KMS-11 (cell line): ENCODE measurements at regions not wholly inside any gene's neighbourhood (a gene's known extent, or its start where the extent isn't known, plus 50 kb on each side); places are given as distances from the start of the nearest gene placed in this dataset.

Source experiments
- H2AFZ ChIP-seq: fragments of 200-600 bp; sonication (generic); 2 replicates; pipeline ENCODE4 v1.6.1; 2016; ENCODE audit warnings: antibody characterized with exemption, mixed run types, low read depth
- H3K27ac ChIP-seq: fragments of 200-600 bp; sonication (generic); 2 replicates; pipeline ENCODE4 v1.6.1; 2016; ENCODE audit warnings: mild to moderate bottlenecking, mixed run types
- H3K27me3 ChIP-seq: fragments of 200-600 bp; sonication (generic); 2 replicates; pipeline ENCODE4 v1.6.1; 2017; ENCODE audit warnings: mild to moderate bottlenecking, low read depth, mixed run types, moderate library complexity; ENCODE audit not compliant: insufficient read depth
- H3K36me3 ChIP-seq: fragments of 200-600 bp; sonication (generic); 2 replicates; pipeline ENCODE4 v1.6.1; 2017; ENCODE audit warnings: mild to moderate bottlenecking, mixed run types; ENCODE audit not compliant: insufficient read depth
- H3K4me1 ChIP-seq: fragments of 200-600 bp; sonication (generic); 2 replicates; pipeline ENCODE4 v1.6.1; 2016; ENCODE audit warnings: mild to moderate bottlenecking, low read depth, mixed run types; ENCODE audit not compliant: poor library complexity, severe bottlenecking
- H3K4me2 ChIP-seq: fragments of 200-600 bp; sonication (generic); 2 replicates; pipeline ENCODE4 v1.7.0; 2016; ENCODE audit warnings: mild to moderate bottlenecking, mixed run types
- H3K4me3 ChIP-seq: fragments of 200-600 bp; sonication (generic); IDR thresholded peaks from 2 replicates; pipeline ENCODE4 v1.6.1; 2017; ENCODE audit warnings: low read depth, low read length, mixed read lengths; ENCODE audit not compliant: insufficient read depth
- H3K79me2 ChIP-seq: fragments of 200-600 bp; sonication (generic); 2 replicates; pipeline ENCODE4 v1.6.1; 2016; ENCODE audit warnings: low read depth, mixed run types; ENCODE audit not compliant: insufficient read depth
- H3K9ac ChIP-seq: fragments of 200-600 bp; sonication (generic); 2 replicates; pipeline ENCODE4 v1.6.1; 2016; ENCODE audit warnings: mild to moderate bottlenecking, mixed run types
- H4K20me1 ChIP-seq: fragments of 200-600 bp; sonication (generic); 2 replicates; pipeline ENCODE4 v1.6.1; 2016; ENCODE audit warnings: mild to moderate bottlenecking, mixed run types; ENCODE audit not compliant: insufficient read depth
- TF ChIP-seq, protein P1 (sequence below): fragments of 200-600 bp; sonication (generic); conservative IDR thresholded peaks from 2 replicates; pipeline ENCODE4 v1.6.1; 2017; ENCODE audit warnings: low read depth, mild to moderate bottlenecking, antibody characterized with exemption, low read length, moderate library complexity, mixed read lengths

DNA sequence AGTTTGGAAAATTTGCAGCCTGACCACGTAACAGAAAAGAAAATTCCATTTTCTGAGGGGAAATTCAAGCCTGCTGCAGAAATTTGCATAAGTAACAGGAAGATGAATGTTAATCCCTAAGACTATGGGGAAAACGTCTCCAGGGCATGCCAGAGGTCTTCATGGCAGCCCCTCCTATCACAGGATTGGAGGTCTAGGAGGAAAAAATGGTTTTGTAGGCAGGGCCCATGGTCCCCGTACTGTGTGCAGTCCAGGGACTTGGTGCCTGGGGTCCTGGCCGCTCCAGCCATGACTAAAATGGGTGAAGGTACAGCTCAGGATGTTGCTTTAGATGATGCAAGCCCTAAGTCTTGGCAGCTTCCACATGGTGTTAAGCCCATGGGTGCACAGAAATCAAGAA is 437.3 kb upstream of the SEMA3A start:
- H3K27me3 ChIP-seq, result no peaks in the 10 kb centered on the region
- H3K9ac ChIP-seq, result no peak overlapping the region
- H3K4me1 ChIP-seq, result no peaks in the 10 kb centered on the region
- no peak overlapping the region for H2AFZ ChIP-seq
- H3K4me3 ChIP-seq, result no peak overlapping the region
- H3K4me2 ChIP-seq, result no peak overlapping the region
- no peak overlapping the region for H3K27ac ChIP-seq
- H4K20me1 ChIP-seq, result no peaks in the 10 kb centered on the region
- no peaks in the 10 kb centered on the region for H3K79me2 ChIP-seq
- no peaks in the 10 kb centered on the region for H3K36me3 ChIP-seq
- TF ChIP-seq, protein P1, sequence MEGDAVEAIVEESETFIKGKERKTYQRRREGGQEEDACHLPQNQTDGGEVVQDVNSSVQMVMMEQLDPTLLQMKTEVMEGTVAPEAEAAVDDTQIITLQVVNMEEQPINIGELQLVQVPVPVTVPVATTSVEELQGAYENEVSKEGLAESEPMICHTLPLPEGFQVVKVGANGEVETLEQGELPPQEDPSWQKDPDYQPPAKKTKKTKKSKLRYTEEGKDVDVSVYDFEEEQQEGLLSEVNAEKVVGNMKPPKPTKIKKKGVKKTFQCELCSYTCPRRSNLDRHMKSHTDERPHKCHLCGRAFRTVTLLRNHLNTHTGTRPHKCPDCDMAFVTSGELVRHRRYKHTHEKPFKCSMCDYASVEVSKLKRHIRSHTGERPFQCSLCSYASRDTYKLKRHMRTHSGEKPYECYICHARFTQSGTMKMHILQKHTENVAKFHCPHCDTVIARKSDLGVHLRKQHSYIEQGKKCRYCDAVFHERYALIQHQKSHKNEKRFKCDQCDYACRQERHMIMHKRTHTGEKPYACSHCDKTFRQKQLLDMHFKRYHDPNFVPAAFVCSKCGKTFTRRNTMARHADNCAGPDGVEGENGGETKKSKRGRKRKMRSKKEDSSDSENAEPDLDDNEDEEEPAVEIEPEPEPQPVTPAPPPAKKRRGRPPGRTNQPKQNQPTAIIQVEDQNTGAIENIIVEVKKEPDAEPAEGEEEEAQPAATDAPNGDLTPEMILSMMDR, result no peak

DNA sequence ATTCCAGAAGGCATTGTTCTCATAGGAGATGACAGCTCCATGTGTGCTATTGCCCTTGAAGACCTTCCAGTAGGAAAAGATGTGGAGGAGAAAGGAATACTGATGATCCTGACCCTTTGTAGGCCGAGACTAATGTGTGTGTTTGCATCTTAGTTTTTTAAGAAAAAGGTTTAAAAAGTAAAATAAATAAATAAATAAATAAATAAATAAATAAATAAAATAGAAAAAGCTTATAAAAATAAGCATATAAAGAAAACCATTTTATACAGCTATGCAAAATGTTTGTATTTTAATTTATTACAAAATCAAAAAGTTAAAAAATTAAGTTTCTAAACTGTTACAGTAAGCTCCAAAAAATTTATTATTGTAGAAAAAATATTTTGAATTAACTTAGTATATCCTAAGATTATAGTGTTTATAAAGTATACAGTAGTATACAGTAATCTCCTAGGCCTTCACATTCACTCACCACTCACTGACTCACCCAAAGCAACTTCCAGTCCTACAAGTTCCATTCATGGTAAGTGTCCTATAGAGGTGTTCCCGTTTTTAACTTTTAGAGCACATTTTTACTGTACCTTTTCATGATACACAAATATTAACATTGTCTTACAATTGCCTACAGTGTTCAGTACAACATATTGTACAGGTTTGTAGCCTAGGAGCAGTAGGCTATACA is 435.2 kb upstream of the SEMA3A start:
- no peak overlapping the region for H3K27ac ChIP-seq
- no peak overlapping the region for H3K4me2 ChIP-seq
- H4K20me1 ChIP-seq, result no peaks in the 10 kb centered on the region
- H3K9ac ChIP-seq, result no peak overlapping the region
- no peak overlapping the region for H2AFZ ChIP-seq
- no peaks in the 10 kb centered on the region for H3K79me2 ChIP-seq
- no peaks in the 10 kb centered on the region for H3K27me3 ChIP-seq
- no peaks in the 10 kb centered on the region for H3K4me1 ChIP-seq
- no peaks in the 10 kb centered on the region for H3K36me3 ChIP-seq
- H3K4me3 ChIP-seq, result no peak overlapping the region
- TF ChIP-seq, protein P1, result no peak

DNA sequence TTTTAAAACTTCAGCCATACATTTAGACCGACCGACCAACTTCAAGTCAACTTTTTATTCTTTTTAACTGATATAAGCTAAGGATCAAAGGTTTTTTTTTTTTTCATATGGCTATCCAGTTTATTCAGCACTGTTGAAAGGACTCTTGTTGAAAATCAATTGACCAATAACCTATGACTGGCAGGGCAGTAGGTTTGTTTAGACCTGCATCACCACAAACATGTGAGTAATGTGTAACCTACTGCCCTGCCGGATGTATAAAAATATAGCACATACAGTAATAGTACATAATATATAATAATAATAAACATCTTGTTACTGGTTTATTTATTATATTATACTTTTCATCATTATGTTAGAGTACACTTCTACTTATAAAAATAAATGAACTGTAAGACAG is 434.6 kb upstream of the SEMA3A start:
- H3K27ac ChIP-seq, result no peak overlapping the region
- no peak overlapping the region for H2AFZ ChIP-seq
- no peaks in the 10 kb centered on the region for H4K20me1 ChIP-seq
- H3K27me3 ChIP-seq, result no peaks in the 10 kb centered on the region
- no peak overlapping the region for H3K9ac ChIP-seq
- H3K4me1 ChIP-seq, result no peaks in the 10 kb centered on the region
- TF ChIP-seq, protein P1, result no peak
- no peaks in the 10 kb centered on the region for H3K79me2 ChIP-seq
- no peak overlapping the region for H3K4me2 ChIP-seq
- no peaks in the 10 kb centered on the region for H3K36me3 ChIP-seq
- no peak overlapping the region for H3K4me3 ChIP-seq

DNA sequence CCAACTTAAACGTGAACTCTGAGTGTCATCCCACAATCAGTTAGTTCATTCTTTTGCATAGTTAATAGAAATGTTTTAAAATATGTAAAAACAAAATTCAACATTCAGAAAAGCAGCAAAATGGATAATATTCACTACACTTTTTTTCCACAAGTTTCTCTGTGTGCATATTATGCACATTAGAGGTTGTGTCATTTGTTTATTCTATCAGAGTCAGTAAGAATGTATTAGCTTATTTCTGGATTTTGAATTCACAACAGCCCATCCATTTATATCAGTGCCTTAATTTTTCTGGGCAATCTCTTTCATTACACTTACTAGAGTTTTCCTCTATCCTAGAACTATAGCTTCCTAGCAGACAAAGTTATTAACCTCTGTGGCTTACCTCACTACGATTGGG is 432.7 kb upstream of the SEMA3A start:
- no peaks in the 10 kb centered on the region for H3K36me3 ChIP-seq
- H2AFZ ChIP-seq, result no peak overlapping the region
- H3K79me2 ChIP-seq, result no peaks in the 10 kb centered on the region
- no peak overlapping the region for H3K27ac ChIP-seq
- H3K4me3 ChIP-seq, result no peak overlapping the region
- no peak overlapping the region for H3K4me2 ChIP-seq
- TF ChIP-seq, protein P1, result no peak
- H3K27me3 ChIP-seq, result no peaks in the 10 kb centered on the region
- no peaks in the 10 kb centered on the region for H3K4me1 ChIP-seq
- H3K9ac ChIP-seq, result no peak overlapping the region
- no peaks in the 10 kb centered on the region for H4K20me1 ChIP-seq
